ENCODE measurements at regions not wholly inside any gene's neighbourhood (a gene's known extent, or its start where the extent isn't known, plus 50 kb on each side); places are given as distances from the start of the nearest gene placed in this dataset.

DNA sequence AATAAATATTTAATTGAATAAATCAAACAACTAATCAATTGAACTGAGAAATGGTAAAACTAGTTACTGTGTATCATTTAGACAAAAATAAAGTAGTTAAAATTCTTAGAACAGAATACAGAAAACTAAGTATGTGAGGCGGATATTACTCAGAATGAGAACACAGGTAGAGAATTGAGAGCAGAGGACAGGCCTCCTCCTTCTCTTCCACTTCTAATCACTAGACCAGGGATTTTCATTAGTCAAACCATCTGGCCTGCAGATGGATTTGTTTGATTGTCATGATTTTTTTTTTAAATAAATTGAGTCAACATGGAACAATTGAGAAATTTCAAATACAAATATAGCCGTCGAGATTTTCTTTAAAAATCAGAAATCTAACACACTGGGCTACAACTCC, 198.6 kb upstream of the HMHB1 start:
- H3K9me3 Mint-ChIP-seq (ENCODE audit: low read depth) = peaks cover 18% of the 10 kb centered on the region
- TF ChIP-seq CTCF (IDR thresholded peaks at IDR 0.05; ENCODE audit: unreplicated experiment) = no peak
- no peaks in the 10 kb centered on the region for H3K4me1 Mint-ChIP-seq (ENCODE audit: low read depth)
- H3K4me3 Mint-ChIP-seq (ENCODE audit: low read depth) = no peak overlapping the region
- DNase-seq (ENCODE audit: low spot score, unreplicated experiment) = no peak
- no peak overlapping the region for H3K27ac Mint-ChIP-seq
- no peaks in the 10 kb centered on the region for H3K27me3 Mint-ChIP-seq
- H3K36me3 Mint-ChIP-seq (ENCODE audit: insufficient read depth) = peaks cover 1% of the 10 kb centered on the region

- Mint-ChIP-seq H3K9me3 (ENCODE audit: low read depth) (peaks cover 18% of the 10 kb centered on the region), H3K4me1 (ENCODE audit: low read depth) (no peaks in the 10 kb centered on the region), H3K27me3 (no peaks in the 10 kb centered on the region), H3K4me3 (ENCODE audit: low read depth) (no peak overlapping the region), H3K36me3 (ENCODE audit: insufficient read depth) (peaks cover 1% of the 10 kb centered on the region), H3K27ac (no peak overlapping the region)
- TF ChIP-seq CTCF (IDR thresholded peaks at IDR 0.05; ENCODE audit: unreplicated experiment) = no peak
- DNase-seq (ENCODE audit: low spot score, unreplicated experiment) = no peak
Measured at GRCh38 chr5:143610946-143611345, 201.0 kb upstream of the HMHB1 start.

GRCh38 chr5:143606043-143606752, 202.7 kb upstream of the NR3C1 start:
- no peak for TF ChIP-seq CTCF (IDR thresholded peaks at IDR 0.05; ENCODE audit: unreplicated experiment)
- Mint-ChIP-seq H3K4me3 (ENCODE audit: low read depth) (no peak overlapping the region), H3K4me1 (ENCODE audit: low read depth) (no peaks in the 10 kb centered on the region), H3K9me3 (ENCODE audit: low read depth) (peaks cover 18% of the 10 kb centered on the region), H3K27me3 (no peaks in the 10 kb centered on the region), H3K36me3 (ENCODE audit: insufficient read depth) (peaks cover 1% of the 10 kb centered on the region), H3K27ac (no peak overlapping the region)
- no peak for DNase-seq (ENCODE audit: low spot score, unreplicated experiment)

DNA sequence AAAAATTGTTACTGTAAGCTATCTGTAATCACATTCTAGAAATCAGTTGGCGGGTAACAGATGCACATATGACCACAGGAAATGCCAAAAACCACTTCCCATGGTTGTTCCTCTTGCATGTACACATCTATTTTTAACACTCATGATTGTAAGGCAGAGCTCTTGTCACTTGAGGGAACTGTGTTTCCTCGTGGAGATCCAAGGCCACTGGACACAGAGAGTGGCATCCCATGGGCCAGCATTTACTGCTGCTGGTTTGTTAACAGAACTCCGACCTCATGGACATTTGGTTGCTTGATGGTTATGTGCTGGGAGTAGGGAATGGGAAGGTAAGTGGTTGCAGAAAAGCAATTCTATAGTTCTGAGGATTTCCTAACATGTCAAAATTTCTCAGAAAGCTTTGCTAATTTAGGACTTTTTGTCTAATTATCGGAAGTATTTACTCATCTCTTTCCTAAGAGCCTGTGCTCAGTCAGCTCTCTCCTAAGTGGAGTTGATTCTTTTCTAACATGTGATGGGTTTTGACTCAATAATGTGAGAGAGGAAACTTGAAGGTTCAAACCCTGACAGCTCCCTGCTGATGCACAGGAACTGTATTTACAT, 202.0 kb upstream of the NR3C1 start:
- H3K36me3 Mint-ChIP-seq (ENCODE audit: insufficient read depth) = peaks cover 1% of the 10 kb centered on the region
- H3K9me3 Mint-ChIP-seq (ENCODE audit: low read depth) = peaks cover 18% of the 10 kb centered on the region
- H3K4me3 Mint-ChIP-seq (ENCODE audit: low read depth) = no peak overlapping the region
- no peak for DNase-seq (ENCODE audit: low spot score, unreplicated experiment)
- TF ChIP-seq CTCF (IDR thresholded peaks at IDR 0.05; ENCODE audit: unreplicated experiment) = no peak
- H3K27me3 Mint-ChIP-seq = no peaks in the 10 kb centered on the region
- peaks cover 2% of the 10 kb centered on the region for H3K4me1 Mint-ChIP-seq (ENCODE audit: low read depth)
- H3K27ac Mint-ChIP-seq = no peak overlapping the region

DNA sequence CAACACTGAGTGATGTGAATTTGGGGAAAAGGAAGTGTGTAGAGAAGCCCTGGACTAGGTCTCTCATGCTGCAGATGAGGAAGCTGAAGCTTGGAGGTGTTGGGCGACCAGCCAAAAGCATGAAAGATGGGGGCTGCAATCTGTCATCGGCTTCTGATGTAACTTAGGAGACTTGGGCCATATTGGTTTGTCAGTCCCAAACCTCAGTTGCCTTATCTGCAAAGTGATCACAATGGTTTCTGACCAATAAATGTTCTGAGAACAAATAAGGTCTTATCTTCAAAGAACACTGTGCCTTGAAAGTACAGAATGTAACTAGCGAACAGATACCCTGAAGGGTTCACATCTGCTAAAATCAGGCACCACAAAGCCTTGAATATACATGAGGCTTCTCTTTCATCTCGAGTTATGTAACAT, 198.4 kb upstream of the NR3C1 start:
- TF ChIP-seq CTCF (IDR thresholded peaks at IDR 0.05; ENCODE audit: unreplicated experiment) = no peak
- Mint-ChIP-seq H3K4me1 (ENCODE audit: low read depth) (peaks cover 5% of the 10 kb centered on the region), H3K27ac (no peak overlapping the region), H3K9me3 (ENCODE audit: low read depth) (no peaks in the 10 kb centered on the region), H3K36me3 (ENCODE audit: insufficient read depth) (no peaks in the 10 kb centered on the region), H3K27me3 (no peaks in the 10 kb centered on the region), H3K4me3 (ENCODE audit: low read depth) (no peak overlapping the region)
- no peak for DNase-seq (ENCODE audit: low spot score, unreplicated experiment)

Measured in progenitor cell of endocrine pancreas (in vitro differentiated cells).